ENCODE measurements at regions not wholly inside any gene's neighbourhood (a gene's known extent, or its start where the extent isn't known, plus 50 kb on each side); places are given as distances from the start of the nearest gene placed in this dataset.

- no peaks in the 10 kb centered on the region for H3F3A ChIP-seq (ENCODE audit: insufficient read depth, low read length, poor library complexity, severe bottlenecking)
- H3K4me3 ChIP-seq (ENCODE audit: low read length) = no peak overlapping the region
- H3K27me3 ChIP-seq (ENCODE audit: insufficient read depth, low read depth, low read length) = no peaks in the 10 kb centered on the region
- H4K20me1 ChIP-seq (ENCODE audit: insufficient read depth) = no peaks in the 10 kb centered on the region
- no peaks in the 10 kb centered on the region for H3K9me2 ChIP-seq (ENCODE audit: insufficient read depth, low read length)
- no peaks in the 10 kb centered on the region for H3K79me2 ChIP-seq (replicated peaks; ENCODE audit: insufficient read depth, low read length)
- no peak overlapping the region for H2AFZ ChIP-seq (ENCODE audit: low read depth, low read length)
- no peaks in the 10 kb centered on the region for H3K9me3 ChIP-seq (ENCODE audit: low read length)
- TF ChIP-seq MXI1 (conservative IDR thresholded peaks at IDR 0.05; ENCODE audit: poor library complexity, severe bottlenecking) (no peak), SMC3 (conservative IDR thresholded peaks at IDR 0.05; ENCODE audit: poor library complexity) (no peak), REST (IDR thresholded peaks at IDR 0.05; ENCODE audit: borderline replicate concordance) (no peak), POLR2AphosphoS5 (IDR thresholded peaks at IDR 0.05) (no peak), TAF1 (IDR thresholded peaks at IDR 0.05; ENCODE audit: low read depth) (no peak), RAD21 (conservative IDR thresholded peaks at IDR 0.05) (no peak), CTCF (IDR thresholded peaks at IDR 0.05; ENCODE audit: poor library complexity, severe bottlenecking) (no peak), EZH2 (IDR thresholded peaks at IDR 0.05; ENCODE audit: borderline replicate concordance, insufficient read depth, low read length, poor library complexity, severe bottlenecking) (no peak), EP300 (conservative IDR thresholded peaks at IDR 0.05; ENCODE audit: poor library complexity, severe bottlenecking) (no peak)
- H3K4me2 ChIP-seq (ENCODE audit: low read length) = no peak overlapping the region
- H3K27ac ChIP-seq (ENCODE audit: low read length) = no peak overlapping the region
- no peaks in the 10 kb centered on the region for H3K36me3 ChIP-seq (ENCODE audit: insufficient read depth, low read length)
- H3K9ac ChIP-seq (ENCODE audit: low read length) = no peak overlapping the region
These were observed 184.6 kb upstream of the ZNF804A start for GRCh38 chr2:184413671-184414229.

GRCh38 chr2:184416146-184416913 lies 182.0 kb upstream of the ZNF804A start:
- no peaks in the 10 kb centered on the region for H3K36me3 ChIP-seq (ENCODE audit: insufficient read depth, low read length)
- H3F3A ChIP-seq (ENCODE audit: insufficient read depth, low read length, poor library complexity, severe bottlenecking) = no peaks in the 10 kb centered on the region
- H4K20me1 ChIP-seq (ENCODE audit: insufficient read depth) = no peaks in the 10 kb centered on the region
- H3K4me3 ChIP-seq (ENCODE audit: low read length) = no peak overlapping the region
- H3K79me2 ChIP-seq (replicated peaks; ENCODE audit: insufficient read depth, low read length) = no peaks in the 10 kb centered on the region
- TF ChIP-seq EZH2 (IDR thresholded peaks at IDR 0.05; ENCODE audit: borderline replicate concordance, insufficient read depth, low read length, poor library complexity, severe bottlenecking) (no peak), RAD21 (conservative IDR thresholded peaks at IDR 0.05) (no peak), SMC3 (conservative IDR thresholded peaks at IDR 0.05; ENCODE audit: poor library complexity) (no peak), EP300 (conservative IDR thresholded peaks at IDR 0.05; ENCODE audit: poor library complexity, severe bottlenecking) (no peak)
- H3K9me3 ChIP-seq (ENCODE audit: low read length) = no peaks in the 10 kb centered on the region
- H3K4me2 ChIP-seq (ENCODE audit: low read length) = no peak overlapping the region
- H2AFZ ChIP-seq (ENCODE audit: low read depth, low read length) = no peak overlapping the region
- no peaks in the 10 kb centered on the region for H3K27me3 ChIP-seq (ENCODE audit: insufficient read depth, low read depth, low read length)
- H3K27ac ChIP-seq (ENCODE audit: low read length) = no peak overlapping the region
- H3K9ac ChIP-seq (ENCODE audit: low read length) = no peak overlapping the region
- no peaks in the 10 kb centered on the region for H3K9me2 ChIP-seq (ENCODE audit: insufficient read depth, low read length)
